GM12878 (cell line): ENCODE measurements at regions not wholly inside any gene's neighbourhood (a gene's known extent, or its start where the extent isn't known, plus 50 kb on each side); places are given as distances from the start of the nearest gene placed in this dataset.

Experiments
- ATAC-seq: fragments of 200-7000 bp; cut with Tn5 transposase; 3 replicates; pipeline ENCODE4 v1.9.1; 2020; ENCODE audit warnings: mild to moderate bottlenecking, moderate library complexity
- BruUV-seq: library from RNA; stranded (reverse); fragments of 400-500 nt; replicated peaks from 2 replicates; lab custom pipeline; 2021; lab: Mats Ljungman, UMichigan
- CTCF ChIA-PET: fragments of 300-600 bp; sonication (Branson Sonifier 250); formaldehyde crosslinking; extraction: SDS; loops from one replicate; lab custom pipeline; 2021; ENCODE audit warnings: inconsistent platforms; lab: Yijun Ruan, JAX
- POLR2A ChIA-PET: fragments of 350-600 bp; formaldehyde crosslinking; extraction: SDS; loops from one replicate; lab custom pipeline; 2021; ENCODE audit warnings: inconsistent platforms; lab: Charles Lee
- RAD21 ChIA-PET: fragments of 300-600 bp; sonication (Branson Sonifier 250); formaldehyde crosslinking; loops from one replicate; lab custom pipeline; 2023; ENCODE audit warnings: antibody characterized with exemption; ENCODE audit not compliant: unreplicated experiment; lab: Charles Lee
- SMC1A ChIA-PET: fragments of 300-600 bp; sonication (Branson Sonifier 250); formaldehyde crosslinking; loops from one replicate; lab custom pipeline; 2023; ENCODE audit not compliant: unreplicated experiment, uncharacterized antibody; lab: Charles Lee
- DNase-seq: peaks from one replicate; pipeline ENCODE4 v3.0.0-alpha.2; 2011; ENCODE audit warnings: low read depth, low spot score
- FAIRE-seq: peaks from 3 replicates; lab custom pipeline; 2011; peaks lifted over from hg19 to GRCh38; lab: Jason Lieb, UNC
- H2AFZ ChIP-seq: 2 replicates; pipeline ENCODE4 v1.6.0; 2011; ENCODE audit warnings: low read depth, low read length, control low read depth; ENCODE audit not compliant: control insufficient read depth
- H3K27ac ChIP-seq: 2 replicates; pipeline ENCODE4 v1.5.1; 2011; ENCODE audit warnings: control low read depth; ENCODE audit not compliant: control insufficient read depth, insufficient read depth
- H3K27me3 ChIP-seq, 2 experiments: replicated peaks in 1 of 2; 2 replicates each; pipeline versions ENCODE4 v1.6.0 to v1.6.1; 2011; ENCODE audit warnings: low read length in 1 of 2; ENCODE audit not compliant: control insufficient read depth in 2 of 2, insufficient read depth in 2 of 2
- H3K36me3 ChIP-seq, 2 experiments: 2 replicates each; pipeline ENCODE4 v1.5.1; 2011; ENCODE audit warnings: low read length in 1 of 2; ENCODE audit not compliant: control insufficient read depth in 2 of 2, insufficient read depth in 2 of 2
- H3K4me1 ChIP-seq: 2 replicates; pipeline ENCODE4 v1.6.1; 2011; ENCODE audit warnings: mild to moderate bottlenecking, low read length, moderate library complexity, mixed read lengths; ENCODE audit not compliant: control insufficient read depth, insufficient read depth
- H3K4me2 ChIP-seq: 2 replicates; pipeline ENCODE4 v1.6.0; 2011; ENCODE audit warnings: control low read depth; ENCODE audit not compliant: control insufficient read depth, insufficient read depth
- H3K4me3 ChIP-seq: fragments of 200-600 bp; sonication (generic); 2 replicates; pipeline ENCODE4 v1.5.1; 2016
- H3K79me2 ChIP-seq: 2 replicates; pipeline ENCODE4 v1.6.0; 2011; ENCODE audit warnings: low read length; ENCODE audit not compliant: control insufficient read depth, insufficient read depth
- H3K9ac ChIP-seq: 2 replicates; pipeline ENCODE4 v1.8.0; 2011; ENCODE audit warnings: low read length, control low read depth, mixed read lengths; ENCODE audit not compliant: control insufficient read depth, insufficient read depth
- H3K9me3 ChIP-seq: replicated peaks from 3 replicates; pipeline ENCODE4 v1.5.1; 2011; ENCODE audit warnings: mild to moderate bottlenecking, low read length; ENCODE audit not compliant: control insufficient read depth, insufficient read depth
- H4K20me1 ChIP-seq: 2 replicates; pipeline ENCODE4 v1.6.0; 2011; ENCODE audit not compliant: control insufficient read depth, insufficient read depth
- CHD2 ChIP-seq: IDR thresholded peaks from 2 replicates; pipeline ENCODE4 v1.6.1; 2011; ENCODE audit warnings: low read depth, low read length, improper control_type of control experiment, borderline replicate concordance
- E2F4 ChIP-seq: IDR thresholded peaks from 2 replicates; pipeline ENCODE4 v1.6.1; 2012; ENCODE audit warnings: low read depth, low read length, improper control_type of control experiment
- HSF1 ChIP-seq: fragments of 150-350 bp; IDR thresholded peaks from 2 replicates; pipeline ENCODE4 v1.6.1; 2014; ENCODE audit warnings: mild to moderate bottlenecking, low read depth, low read length
- JUNB ChIP-seq: IDR thresholded peaks from 2 replicates; pipeline ENCODE4 v1.6.1; 2016; ENCODE audit warnings: antibody characterized with exemption, mild to moderate bottlenecking
- NR2C2 ChIP-seq: IDR thresholded peaks from 2 replicates; pipeline ENCODE4 v1.6.1; 2011; ENCODE audit warnings: borderline replicate concordance, low read depth; ENCODE audit not compliant: control insufficient read depth, insufficient read length
- NRF1 ChIP-seq: conservative IDR thresholded peaks from 2 replicates; pipeline ENCODE4 v1.6.1; 2011; ENCODE audit warnings: mild to moderate bottlenecking, low read depth, low read length, improper control_type of control experiment
- RAD21 ChIP-seq: IDR thresholded peaks from 2 replicates; pipeline ENCODE4 v1.6.1; 2011; ENCODE audit warnings: mild to moderate bottlenecking, low read depth, low read length, moderate library complexity; ENCODE audit not compliant: insufficient read depth
- RCOR1 ChIP-seq: conservative IDR thresholded peaks from 2 replicates; pipeline ENCODE4 v1.6.1; 2012; ENCODE audit warnings: low read depth, low read length, improper control_type of control experiment
- SMARCA5 ChIP-seq: fragments of 450-650 bp; IDR thresholded peaks from 2 replicates; pipeline ENCODE4 v1.6.1; 2017; ENCODE audit warnings: mild to moderate bottlenecking
- ZZZ3 ChIP-seq: IDR thresholded peaks from 2 replicates; pipeline ENCODE4 v1.6.1; 2011; ENCODE audit warnings: low read depth; ENCODE audit not compliant: control insufficient read depth, insufficient read length
- WGBS: methylation state at CpG from one replicate; pipeline ENCODE4 v1.1.6; 2016; ENCODE audit warnings: low lambda C conversion rate; ENCODE audit not compliant: insufficient replicate concordance, insufficient coverage; ENCODE audit errors: missing lambda C conversion rate; 5-methylcytosine and 5-hydroxymethylcytosine counted together
- in situ Hi-C: fragments of 300-500 bp; cut with MboI; formaldehyde crosslinking; loops from 9 replicates; pipeline ENCODE4 v1.14.3; 2018; ENCODE audit warnings: mixed read lengths
- intact Hi-C: fragments of 100-400 bp; cut with micrococcal nuclease; formaldehyde crosslinking; loops from one replicate; pipeline ENCODE4 v1.14.2; 2022; ENCODE audit not compliant: unreplicated experiment
- TF ChIP-seq, protein P1 (sequence below): IDR thresholded peaks from 2 replicates; pipeline ENCODE4 v1.6.1; 2012; ENCODE audit warnings: mild to moderate bottlenecking, low read depth, low read length

GRCh38 chr6:54689620-54690019 lies 157.0 kb upstream of the FAM83B start:
- SMC1A ChIA-PET: interaction anchor here (1.2 kb wide), 1 partner anchor 9 kb away, joined by 3 read pairs; no protein-coding TSS in a partner anchor
- Histone ChIP-seq H3K4me1 (no peaks in the 10 kb centered on the region), H3K4me2 (no peak overlapping the region), H3K9me3 (no peaks in the 10 kb centered on the region), H3K4me3 (no peak overlapping the region), H3K27me3 (no peaks in the 10 kb centered on the region), H3K36me3 (no peaks in the 10 kb centered on the region), H2AFZ (no peak overlapping the region), H3K9ac (no peak overlapping the region), H4K20me1 (no peaks in the 10 kb centered on the region), H3K79me2 (no peaks in the 10 kb centered on the region), H3K27ac (no peak overlapping the region)
- POLR2A ChIA-PET: no interaction called here
- FAIRE-seq: no peak
- no peak for DNase-seq
- intact Hi-C loops: loop anchor here (10.0 kb wide), 1 partner anchor 705 kb away; no protein-coding TSS in a partner anchor
- TF ChIP-seq RCOR1 (no peak), NR2C2 (no peak), JUNB (no peak), NRF1 (no peak), CHD2 (no peak), ZZZ3 (no peak)
- no peak for ATAC-seq
- RAD21 ChIA-PET: interaction anchor here (1.2 kb wide), 1 partner anchor 13 kb away, joined by 4 read pairs; no protein-coding TSS in a partner anchor
- no TSS peak for BruUV-seq
- in situ Hi-C loops: no loop called here
- CTCF ChIA-PET: interaction anchor here (0.6 to 2.2 kb wide), 2 partner anchors 29 to 704 kb away, joined by 3 to 13 read pairs; no protein-coding TSS in a partner anchor
- WGBS: 0% methylated on average over 2 of the region's 2 CpGs

- Histone ChIP-seq H3K9ac (no peak overlapping the region), H2AFZ (no peak overlapping the region), H4K20me1 (no peaks in the 10 kb centered on the region), H3K4me1 (no peaks in the 10 kb centered on the region), H3K4me2 (no peak overlapping the region), H3K36me3 (no peaks in the 10 kb centered on the region), H3K27ac (no peak overlapping the region), H3K79me2 (no peaks in the 10 kb centered on the region), H3K4me3 (no peak overlapping the region), H3K9me3 (no peaks in the 10 kb centered on the region), H3K27me3 (no peaks in the 10 kb centered on the region)
- ChIA-PET SMC1A (interaction anchor here (0.6 to 1.0 kb wide), 2 partner anchors 18 to 27 kb away, joined by 3 read pairs; no protein-coding TSS in a partner anchor), RAD21 (no interaction called here), CTCF (interaction anchor here (0.9 to 1.0 kb wide), 3 partner anchors 9 to 29 kb away, joined by 3 to 4 read pairs (median 3); no protein-coding TSS in a partner anchor), POLR2A (no interaction called here)
- BruUV-seq: no TSS peak
- intact Hi-C loops (no loop called here), in situ Hi-C loops (no loop called here)
- DNase-seq: no peak
- WGBS: 29% methylated on average over 5 of the region's 5 CpGs
- no peak for ATAC-seq
- no peak for FAIRE-seq
- TF ChIP-seq RAD21 (no peak), E2F4 (no peak), CHD2 (no peak), SMARCA5 (no peak), HSF1 (no peak)
- TF ChIP-seq, protein P1, sequence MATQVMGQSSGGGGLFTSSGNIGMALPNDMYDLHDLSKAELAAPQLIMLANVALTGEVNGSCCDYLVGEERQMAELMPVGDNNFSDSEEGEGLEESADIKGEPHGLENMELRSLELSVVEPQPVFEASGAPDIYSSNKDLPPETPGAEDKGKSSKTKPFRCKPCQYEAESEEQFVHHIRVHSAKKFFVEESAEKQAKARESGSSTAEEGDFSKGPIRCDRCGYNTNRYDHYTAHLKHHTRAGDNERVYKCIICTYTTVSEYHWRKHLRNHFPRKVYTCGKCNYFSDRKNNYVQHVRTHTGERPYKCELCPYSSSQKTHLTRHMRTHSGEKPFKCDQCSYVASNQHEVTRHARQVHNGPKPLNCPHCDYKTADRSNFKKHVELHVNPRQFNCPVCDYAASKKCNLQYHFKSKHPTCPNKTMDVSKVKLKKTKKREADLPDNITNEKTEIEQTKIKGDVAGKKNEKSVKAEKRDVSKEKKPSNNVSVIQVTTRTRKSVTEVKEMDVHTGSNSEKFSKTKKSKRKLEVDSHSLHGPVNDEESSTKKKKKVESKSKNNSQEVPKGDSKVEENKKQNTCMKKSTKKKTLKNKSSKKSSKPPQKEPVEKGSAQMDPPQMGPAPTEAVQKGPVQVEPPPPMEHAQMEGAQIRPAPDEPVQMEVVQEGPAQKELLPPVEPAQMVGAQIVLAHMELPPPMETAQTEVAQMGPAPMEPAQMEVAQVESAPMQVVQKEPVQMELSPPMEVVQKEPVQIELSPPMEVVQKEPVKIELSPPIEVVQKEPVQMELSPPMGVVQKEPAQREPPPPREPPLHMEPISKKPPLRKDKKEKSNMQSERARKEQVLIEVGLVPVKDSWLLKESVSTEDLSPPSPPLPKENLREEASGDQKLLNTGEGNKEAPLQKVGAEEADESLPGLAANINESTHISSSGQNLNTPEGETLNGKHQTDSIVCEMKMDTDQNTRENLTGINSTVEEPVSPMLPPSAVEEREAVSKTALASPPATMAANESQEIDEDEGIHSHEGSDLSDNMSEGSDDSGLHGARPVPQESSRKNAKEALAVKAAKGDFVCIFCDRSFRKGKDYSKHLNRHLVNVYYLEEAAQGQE: no peak
Observed at GRCh38 chr6:54690596-54690995, 156.0 kb upstream of the FAM83B start.
